Heart left ventricle (tissue), 13 donors: ENCODE measurements at regions not wholly inside any gene's neighbourhood (a gene's known extent, or its start where the extent isn't known, plus 50 kb on each side); places are given as distances from the start of the nearest gene placed in this dataset.

ENCODE experiments used
- CTCF ChIP-seq, 12 donors: fragments of 200-600 bp; sonication (generic) in 4 of 12; IDR thresholded peaks; one replicate each; pipeline versions ENCODE4 v1.5.0 to v1.8.0; 2018 to 2022; ENCODE audit warnings: antibody characterized with exemption in 12 of 12, mild to moderate bottlenecking in 5 of 12
- POLR2A ChIP-seq, 2 donors: fragments of 450-650 bp; IDR thresholded peaks; one replicate each; pipeline ENCODE4 v1.6.1; 2017; ENCODE audit warnings: antibody characterized with exemption in 2 of 2, mild to moderate bottlenecking in 2 of 2, moderate library complexity in 2 of 2
- donor health status: ischemic (EF 13 %, LVEDD 7.1; RV severe dilation, severe dysfunction).
- donor health status: DM: no; HTN: yes; CAD: no.
- donor health status: DM: no; HTN: no; CAD: no.
- donor health status: ischemic (EF 25% LVEDD 6.9; RV normal size, moderate dysfunction).
- donor health status: ischemic (EF 25% LVEDD 5.7; RV mildly dilated, moderate dysfunction).
- donor health status: ischemic (EF 35%, LVEDD 5.7; RV mildly dilated, moderate dysfunction).
- donor health status: nonischemic (EF 11% LVEDD 7.7; RV severe dilation, severe dysfunction).
- donor health status: DM: yes; HTN: yes; CAD: no.
- donor health status: PGD.
- donor health status: ischemic (EF 29% LVEDD 5.4; RV normal size, mild dysfunction).
- donor health status: nonischemic (EF 23%, LVEDD 6.1; RV moderate dilation, normal function).

GRCh38 chr2:100699131-100699530, 120.8 kb upstream of the NPAS2 start:
- TF ChIP-seq CTCF (IDR thresholded peaks at IDR 0.05) (no peak), POLR2A (IDR thresholded peaks at IDR 0.05) (no peak)
